Epidermal melanocyte (primary cell): ENCODE measurements at regions not wholly inside any gene's neighbourhood (a gene's known extent, or its start where the extent isn't known, plus 50 kb on each side); places are given as distances from the start of the nearest gene placed in this dataset.
A peak's percentile ranks its signal among the peaks of the same experiment; 100 is the strongest.

Source experiments
- DNase-seq: peaks from one replicate; pipeline ENCODE4 v3.0.0; 2011; ENCODE audit warnings: low spot score; ENCODE audit not compliant: insufficient read length

- DNase-seq: no peak
Measured at GRCh38 chr5:39992617-39993202, 567.9 kb upstream of the DAB2 start.

GRCh38 chr5:39986614-39987013 lies 561.8 kb upstream of the DAB2 start:
- no peak for DNase-seq

GRCh38 chr5:39980056-39980455 lies 555.3 kb upstream of the DAB2 start:
- DNase-seq: no peak

GRCh38 chr5:39977066-39977655 lies 552.4 kb upstream of the DAB2 start:
- DNase-seq: no peak

- DNase-seq: no peak
Measured at GRCh38 chr5:39970117-39970798, 545.5 kb upstream of the DAB2 start.

- DNase-seq: no peak
Measured at GRCh38 chr5:39968381-39968780, 543.6 kb upstream of the DAB2 start.

GRCh38 chr5:39955156-39955555 lies 530.4 kb upstream of the DAB2 start:
- no peak for DNase-seq

- DNase-seq: no peak
Measured at GRCh38 chr5:39951070-39951469, 526.3 kb upstream of the DAB2 start.

GRCh38 chr5:39948867-39949468 lies 524.2 kb upstream of the DAB2 start:
- DNase-seq: peak; percentile 29

GRCh38 chr5:39948341-39948740 lies 523.6 kb upstream of the DAB2 start:
- no peak for DNase-seq

- DNase-seq: no peak
Measured at GRCh38 chr5:39947657-39948056, 522.9 kb upstream of the DAB2 start.

GRCh38 chr5:39946356-39947045 lies 521.7 kb upstream of the DAB2 start:
- DNase-seq: no peak

GRCh38 chr5:39945870-39946269 lies 521.1 kb upstream of the DAB2 start:
- no peak for DNase-seq

GRCh38 chr5:39943811-39944210 lies 519.0 kb upstream of the DAB2 start:
- DNase-seq: no peak

- no peak for DNase-seq
Measured at GRCh38 chr5:39942606-39943005, 517.8 kb upstream of the DAB2 start.

GRCh38 chr5:39941416-39941815 lies 516.6 kb upstream of the DAB2 start:
- no peak for DNase-seq

- DNase-seq: no peak
Measured at GRCh38 chr5:39934830-39935229, 510.1 kb upstream of the DAB2 start.

GRCh38 chr5:39933061-39933460 lies 508.3 kb upstream of the DAB2 start:
- DNase-seq: no peak

GRCh38 chr5:39928709-39929108 lies 503.9 kb upstream of the DAB2 start:
- no peak for DNase-seq

- DNase-seq: no peak
Measured at GRCh38 chr5:39919876-39920275, 495.1 kb upstream of the DAB2 start.

- no peak for DNase-seq
Measured at GRCh38 chr5:39912906-39913305, 488.1 kb upstream of the DAB2 start.
